Activated CD4-positive, alpha-beta T cell treated with anti-CD3 and anti-CD28 coated beads, Interleukin-2, amount 50 U/mL, for 16 hours (primary cell): ENCODE measurements at regions not wholly inside any gene's neighbourhood (a gene's known extent, or its start where the extent isn't known, plus 50 kb on each side); places are given as distances from the start of the nearest gene placed in this dataset.

Experiments
- DNase-seq: peaks from one replicate; pipeline ENCODE4 v3.0.0-alpha.2; 2020

DNA sequence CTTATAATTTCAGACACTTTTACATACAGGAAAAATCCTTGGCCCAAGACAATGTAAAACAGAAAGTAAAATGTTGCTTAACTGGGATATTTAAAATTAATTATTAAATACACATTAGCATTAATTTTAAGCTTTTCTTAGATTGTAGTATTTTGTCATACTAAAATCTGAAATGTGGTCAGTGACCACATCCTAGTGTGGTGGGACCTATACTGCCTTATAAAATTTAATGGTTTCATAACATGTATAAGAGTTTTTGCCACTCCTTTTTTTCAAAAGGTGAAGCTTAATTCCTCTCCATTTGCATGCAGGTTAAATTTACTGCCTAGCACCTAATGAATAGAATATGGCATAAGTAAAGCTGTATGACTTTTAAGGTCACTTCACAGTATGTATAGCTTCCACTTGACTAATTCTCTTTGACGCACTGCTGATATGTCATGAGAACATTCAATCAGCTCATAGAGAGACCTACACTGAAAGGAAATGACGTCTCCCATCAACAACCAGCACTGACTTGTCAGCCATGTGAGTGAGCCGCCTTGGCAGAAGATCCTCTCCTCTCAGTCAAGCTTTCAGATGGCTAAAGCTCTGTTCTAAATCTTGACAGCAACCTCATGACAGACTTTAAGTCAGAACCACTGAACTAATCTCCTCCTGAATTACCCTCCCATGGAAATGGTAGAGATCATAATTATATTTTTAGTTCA is 847.8 kb downstream of the SI start:
- DNase-seq, result no peak

DNA sequence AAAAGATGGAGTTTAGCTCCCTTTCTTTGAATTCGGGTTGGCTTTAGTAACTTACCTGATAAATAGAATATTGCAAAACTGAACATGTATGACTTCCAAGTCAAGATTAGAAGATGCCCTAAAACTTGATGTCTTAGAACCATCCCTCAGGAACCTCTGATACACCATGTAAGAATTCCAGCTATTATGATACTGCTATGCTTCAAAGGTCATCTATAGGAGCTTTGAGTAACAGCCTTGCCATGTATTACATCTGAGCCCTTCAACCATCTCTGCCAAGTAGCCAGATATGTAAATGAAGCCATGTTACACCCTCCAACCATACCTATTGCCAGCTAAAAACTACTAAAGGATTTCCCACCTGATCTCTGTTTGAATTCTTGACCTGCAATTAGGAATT is 854.2 kb downstream of the SI start:
- DNase-seq, result no peak

DNA sequence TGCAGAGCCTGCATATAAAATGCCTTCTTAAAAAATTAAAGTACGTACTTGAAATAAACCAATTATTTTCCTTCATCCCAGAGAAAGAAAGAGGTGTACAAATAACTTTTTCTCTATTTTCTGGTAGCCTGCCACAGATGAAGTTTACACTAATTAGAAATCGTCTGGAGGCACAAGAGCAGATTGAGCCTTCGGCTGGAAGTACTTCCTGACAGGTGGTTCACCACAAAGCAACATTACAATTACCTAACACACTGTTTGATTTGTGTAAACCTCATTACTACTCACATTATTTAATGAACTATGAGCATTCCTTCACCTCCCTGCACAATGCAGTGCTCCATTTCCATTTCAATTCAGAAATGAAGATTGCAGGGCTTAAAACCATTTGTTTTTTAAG is 856.1 kb downstream of the SI start:
- DNase-seq, result no peak

DNA sequence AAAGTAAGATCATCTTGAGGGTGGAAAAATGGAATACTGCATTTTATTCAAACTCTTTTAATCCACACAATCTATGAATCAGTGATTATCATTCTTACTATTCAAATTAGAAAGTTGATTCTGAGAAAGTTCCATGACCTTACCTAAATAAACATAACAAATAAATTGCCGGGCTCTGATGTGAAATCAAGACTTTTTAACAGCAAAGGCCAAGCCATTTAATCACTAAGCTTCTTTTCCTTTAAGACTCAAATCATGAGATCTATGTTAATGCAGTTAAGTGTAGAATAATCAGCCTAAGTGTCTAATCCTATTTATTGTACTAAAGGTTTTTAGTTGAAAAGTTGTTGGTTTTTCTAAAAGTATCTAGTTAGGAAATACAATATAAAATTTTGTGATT is 857.0 kb downstream of the SI start:
- DNase-seq, result no peak

DNA sequence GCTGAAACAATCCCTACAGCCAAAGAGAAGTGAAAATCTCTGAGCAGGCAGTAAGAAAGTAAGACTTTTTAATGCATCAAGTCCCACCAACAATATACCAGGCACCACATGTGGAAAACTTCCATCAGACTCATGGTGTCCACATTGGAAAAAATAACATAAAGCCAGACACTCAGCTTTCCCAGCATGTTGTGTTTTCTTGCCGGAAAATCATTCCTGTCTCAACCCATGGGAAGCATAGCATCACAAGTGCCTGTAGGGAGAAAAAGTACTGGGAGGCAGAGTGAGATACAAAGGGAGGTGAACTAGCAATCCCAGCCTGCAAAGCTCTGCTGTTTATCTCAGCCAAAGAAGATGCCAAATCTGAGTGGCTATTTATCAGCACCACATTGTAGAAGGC is 868.9 kb downstream of the SI start:
- DNase-seq, result no peak

DNA sequence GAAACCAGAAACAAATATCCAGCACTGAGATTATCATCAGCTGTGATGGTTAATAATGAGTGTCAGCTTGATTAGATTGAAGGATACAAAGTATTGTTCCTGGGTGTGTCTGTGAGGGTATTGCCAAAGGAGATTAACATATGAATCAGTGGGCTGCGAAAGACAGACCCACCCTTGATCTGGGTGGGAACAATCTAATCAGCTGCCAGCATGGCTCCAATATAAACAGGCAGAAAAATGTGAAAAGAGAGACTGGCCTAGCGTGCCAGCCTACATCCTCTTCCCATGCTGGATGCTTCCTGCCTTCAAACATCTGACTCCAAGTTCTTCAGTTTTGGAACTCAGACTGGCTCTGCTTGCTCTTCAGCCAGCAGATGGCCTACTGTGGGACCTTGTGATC is 869.5 kb downstream of the SI start:
- DNase-seq, result no peak

DNA sequence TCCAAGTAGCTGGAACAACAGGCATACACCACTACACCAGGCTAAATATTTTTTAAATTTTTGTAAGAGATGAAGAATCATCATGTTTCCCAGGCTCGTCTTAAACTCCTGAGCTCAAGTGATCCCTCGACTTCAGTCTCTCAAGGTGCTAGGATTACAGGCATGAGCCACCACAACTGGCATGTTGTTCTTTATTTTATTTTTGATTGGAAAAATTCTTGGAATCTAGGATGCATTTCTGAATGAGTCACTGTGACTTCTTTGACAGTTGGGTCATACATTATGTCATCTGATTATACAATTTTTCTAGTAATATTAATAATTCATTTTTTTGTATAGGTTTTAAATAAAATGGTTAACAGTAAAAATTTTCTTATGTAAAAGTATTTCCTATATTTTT is 870.2 kb downstream of the SI start:
- no peak for DNase-seq

DNA sequence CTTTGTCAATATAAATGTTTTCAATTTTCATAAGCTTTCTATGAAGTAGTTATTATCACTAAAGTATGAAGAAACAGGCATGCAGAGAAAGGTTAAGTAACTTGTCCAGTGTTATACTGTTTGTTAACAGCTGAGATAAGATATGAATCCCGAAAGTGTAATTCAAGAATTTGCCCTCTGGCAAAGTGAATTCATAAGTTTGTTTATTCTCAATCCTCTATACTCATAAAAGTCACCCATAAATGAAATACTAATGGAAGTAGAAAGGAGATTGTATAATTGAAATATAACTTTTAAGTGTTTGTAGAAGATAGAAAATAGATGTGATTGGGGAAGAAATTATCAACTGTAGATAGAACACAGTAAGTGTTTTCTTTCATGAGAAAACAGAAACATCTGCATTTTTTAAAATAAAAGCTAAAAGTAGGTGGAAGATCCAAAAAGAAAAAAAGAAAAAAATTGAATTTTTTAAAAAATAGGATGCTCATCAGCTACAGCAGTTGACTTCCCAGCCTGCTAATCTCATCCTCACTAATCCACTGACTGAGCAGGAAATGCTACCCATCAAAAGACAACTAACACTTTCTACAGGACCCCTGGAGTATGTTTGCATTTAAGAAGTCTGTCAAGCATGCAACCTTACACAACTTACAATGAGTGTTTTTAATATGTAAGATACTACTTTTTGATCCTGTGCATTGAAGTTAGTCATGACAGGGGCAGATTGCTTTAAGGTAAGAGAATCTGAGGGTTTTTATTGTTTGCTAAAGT is 878.1 kb downstream of the SI start:
- DNase-seq, result no peak

DNA sequence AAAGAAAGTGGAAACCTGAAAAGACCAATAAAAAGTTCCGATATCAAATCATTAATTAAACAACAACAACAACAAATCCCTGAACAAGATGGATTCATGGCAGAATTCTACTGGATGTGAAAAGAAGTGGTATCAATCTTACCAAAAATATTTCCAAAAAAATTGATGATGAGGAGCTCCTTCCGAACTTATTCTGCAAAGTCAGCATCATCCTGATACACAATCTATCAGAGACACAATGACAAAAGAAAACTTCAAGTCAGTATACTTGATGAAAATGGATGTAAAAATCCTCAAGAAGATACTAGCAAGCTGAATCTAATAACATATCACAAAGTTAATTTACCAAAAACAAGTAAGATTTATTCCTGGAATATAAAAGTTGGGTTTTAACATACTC is 881.8 kb downstream of the SI start:
- no peak for DNase-seq

DNA sequence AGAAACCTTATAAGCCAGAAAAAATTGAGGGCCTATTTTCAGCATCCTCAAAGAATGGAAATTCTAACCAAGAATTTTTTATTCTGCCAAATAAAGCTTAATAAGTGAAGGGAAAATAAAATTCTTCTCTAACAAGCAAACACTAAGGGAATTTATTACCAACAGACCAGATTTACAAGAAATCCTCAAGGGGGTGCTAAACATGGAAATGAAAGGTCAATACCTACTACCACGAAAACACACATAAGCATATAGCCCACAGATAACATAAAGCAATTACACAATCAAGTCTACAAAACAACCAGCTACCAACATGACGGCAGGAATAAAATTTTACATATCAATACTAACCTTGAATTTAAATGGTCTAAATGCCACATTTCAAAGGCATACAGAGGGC is 883.5 kb downstream of the SI start:
- DNase-seq, result no peak

DNA sequence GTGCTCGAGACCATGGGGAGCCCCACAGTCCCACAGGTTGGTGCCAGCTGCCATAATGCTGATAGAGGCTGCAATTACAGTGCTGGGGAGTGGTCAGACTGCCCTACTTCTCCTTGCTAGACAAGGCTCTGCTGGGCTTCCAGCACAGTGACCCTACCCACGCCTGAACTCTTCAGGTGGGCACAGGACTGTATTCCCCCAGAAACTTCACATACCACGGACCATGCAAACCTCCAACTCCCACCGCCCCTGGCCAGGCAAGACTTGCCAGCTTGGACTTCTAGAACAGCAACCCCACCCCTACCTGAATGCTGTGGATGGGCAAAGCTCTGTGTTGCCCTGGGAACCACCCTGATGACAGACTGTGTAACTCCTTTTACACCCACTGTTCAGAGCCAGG is 885.3 kb downstream of the SI start:
- DNase-seq, result no peak

DNA sequence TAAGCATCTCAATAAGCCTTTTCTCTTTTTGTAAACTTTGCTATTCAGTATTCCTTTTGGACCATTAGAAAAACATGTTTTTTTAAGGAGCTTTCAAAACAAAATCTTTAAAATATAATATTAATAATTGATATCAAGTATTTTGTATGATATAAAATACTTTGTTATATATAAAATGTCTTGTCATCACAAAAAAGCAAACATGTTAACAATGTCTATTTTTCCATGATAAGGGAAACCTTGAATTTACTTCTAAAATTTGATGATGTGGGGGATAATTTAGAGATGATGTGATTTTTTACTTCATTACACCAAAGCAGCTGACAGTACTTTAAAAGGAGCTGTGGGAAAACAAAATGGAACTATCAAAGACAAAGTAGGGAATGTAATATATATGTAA is 887.7 kb downstream of the SI start:
- no peak for DNase-seq

DNA sequence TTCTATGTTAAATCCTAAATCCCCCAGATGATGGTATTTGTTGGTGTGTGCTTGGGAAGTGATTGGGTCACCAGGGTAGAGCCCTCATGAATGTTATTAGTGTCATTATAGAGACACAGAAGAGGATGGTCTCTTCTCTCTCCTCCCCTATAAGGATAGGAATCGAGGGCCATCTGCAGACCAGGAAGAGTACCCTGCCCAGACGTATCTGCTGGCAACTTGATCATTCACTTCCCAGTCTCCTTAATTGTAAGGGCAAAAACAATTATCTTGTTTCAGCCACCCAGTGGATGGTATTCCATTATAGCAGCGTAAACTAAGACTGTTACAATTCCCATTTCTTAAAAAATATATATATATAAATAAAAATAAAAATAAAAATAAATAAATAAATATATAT is 892.2 kb downstream of the SI start:
- no peak for DNase-seq

DNA sequence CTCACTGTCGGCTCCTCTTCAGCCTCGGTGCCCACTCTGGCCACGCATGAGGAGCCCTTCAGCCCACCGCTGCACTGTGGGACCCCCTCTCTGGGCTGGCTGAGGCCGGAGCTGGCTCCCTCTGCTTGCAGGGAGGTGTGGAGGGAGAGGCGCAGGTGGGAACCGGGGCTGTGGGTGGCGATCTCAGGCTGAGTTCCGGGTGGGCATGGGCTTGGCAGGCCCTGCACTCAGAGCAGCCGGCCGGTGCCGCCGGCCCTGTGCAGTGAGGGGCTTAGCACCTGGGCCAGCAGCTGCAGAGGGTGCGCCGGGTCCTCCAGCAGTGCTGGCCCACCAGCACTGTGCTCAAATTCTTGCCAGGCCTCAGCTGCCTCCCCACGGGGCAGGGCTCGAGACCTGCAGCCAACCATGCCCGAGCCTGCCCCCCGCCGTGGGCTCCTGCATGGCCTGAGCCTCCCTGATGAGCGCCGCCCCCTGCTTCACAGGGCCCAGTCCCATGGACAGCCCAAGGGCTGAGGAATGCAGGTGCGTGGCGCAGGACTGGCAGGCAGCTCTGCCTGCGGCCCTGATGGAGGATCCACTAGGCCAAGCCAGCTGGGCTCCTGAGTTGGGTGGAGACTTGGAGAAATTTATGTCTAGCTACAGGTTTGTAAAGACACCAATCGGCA is 899.1 kb downstream of the SI start:
- DNase-seq, result no peak

DNA sequence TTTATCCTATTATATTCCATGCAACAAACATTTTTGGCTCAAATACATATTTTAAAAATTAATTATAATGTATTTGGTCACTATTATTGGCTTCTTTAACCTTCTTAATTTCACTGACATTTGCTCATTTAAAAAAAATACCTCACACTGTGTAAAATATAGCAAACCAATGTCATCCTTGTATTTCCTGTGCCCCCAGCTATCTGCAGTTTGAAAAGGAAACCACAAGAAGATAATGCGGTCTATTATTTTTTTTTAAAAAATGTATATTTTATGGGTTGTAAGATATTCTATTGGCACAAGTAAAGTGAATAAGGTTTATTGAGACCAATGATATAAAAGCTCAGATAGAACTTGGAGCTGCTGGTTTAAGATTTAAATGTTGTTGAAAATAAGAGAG is 904.2 kb downstream of the SI start:
- DNase-seq, result no peak

DNA sequence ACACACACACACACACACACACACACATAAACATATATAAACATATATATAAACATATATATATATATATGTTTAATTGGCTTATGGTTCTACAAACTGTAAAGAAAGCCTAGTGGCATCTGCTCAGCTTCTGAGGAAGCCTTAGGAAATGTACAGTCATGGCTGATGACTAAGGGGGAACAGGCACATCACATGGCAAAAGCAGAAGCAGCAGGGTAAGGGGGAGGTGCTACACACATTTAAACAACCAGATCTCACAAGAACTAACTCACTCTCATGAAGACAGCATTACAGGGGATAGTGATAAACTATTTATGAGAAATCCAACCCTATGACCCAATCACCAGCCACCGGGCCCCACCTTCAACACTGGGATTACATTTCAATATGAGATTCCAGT is 922.9 kb downstream of the SI start:
- no peak for DNase-seq

DNA sequence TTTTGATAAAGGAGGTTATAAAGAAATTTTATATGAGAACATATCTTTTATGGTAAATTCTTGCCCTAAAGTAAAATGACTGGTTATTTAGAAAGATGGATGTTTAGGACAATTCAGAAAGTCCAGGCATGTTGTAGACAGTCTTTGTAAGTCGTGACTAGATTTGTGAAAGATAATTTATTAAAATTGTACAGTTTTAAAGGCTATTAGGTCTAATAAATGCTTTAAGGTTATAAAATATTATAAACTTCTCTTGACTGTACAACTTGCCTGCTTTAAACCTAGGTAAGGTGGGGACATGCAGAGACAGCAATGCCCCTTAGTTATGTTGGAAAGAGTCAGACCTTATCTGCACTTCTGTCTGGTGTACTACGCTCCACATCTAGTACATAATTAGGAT is 933.5 kb downstream of the SI start:
- no peak for DNase-seq

DNA sequence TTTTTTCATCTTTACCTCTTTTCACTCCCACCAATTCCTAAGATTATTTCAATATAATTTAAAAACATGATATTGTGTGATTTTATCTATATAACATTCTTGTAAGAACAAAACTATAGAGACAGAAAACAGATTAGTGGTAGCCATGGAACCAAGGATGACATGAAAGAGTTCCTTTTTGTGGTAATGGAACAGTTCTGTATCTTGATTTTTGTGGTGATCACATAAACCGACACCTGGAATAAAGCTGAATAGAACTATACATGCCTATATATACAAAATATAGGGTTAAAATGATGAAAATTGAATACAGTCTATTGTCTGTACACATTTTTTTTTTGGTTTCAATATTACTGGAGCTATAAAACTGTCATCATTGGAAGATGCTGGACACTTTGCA is 945.4 kb downstream of the SI start:
- no peak for DNase-seq

DNA sequence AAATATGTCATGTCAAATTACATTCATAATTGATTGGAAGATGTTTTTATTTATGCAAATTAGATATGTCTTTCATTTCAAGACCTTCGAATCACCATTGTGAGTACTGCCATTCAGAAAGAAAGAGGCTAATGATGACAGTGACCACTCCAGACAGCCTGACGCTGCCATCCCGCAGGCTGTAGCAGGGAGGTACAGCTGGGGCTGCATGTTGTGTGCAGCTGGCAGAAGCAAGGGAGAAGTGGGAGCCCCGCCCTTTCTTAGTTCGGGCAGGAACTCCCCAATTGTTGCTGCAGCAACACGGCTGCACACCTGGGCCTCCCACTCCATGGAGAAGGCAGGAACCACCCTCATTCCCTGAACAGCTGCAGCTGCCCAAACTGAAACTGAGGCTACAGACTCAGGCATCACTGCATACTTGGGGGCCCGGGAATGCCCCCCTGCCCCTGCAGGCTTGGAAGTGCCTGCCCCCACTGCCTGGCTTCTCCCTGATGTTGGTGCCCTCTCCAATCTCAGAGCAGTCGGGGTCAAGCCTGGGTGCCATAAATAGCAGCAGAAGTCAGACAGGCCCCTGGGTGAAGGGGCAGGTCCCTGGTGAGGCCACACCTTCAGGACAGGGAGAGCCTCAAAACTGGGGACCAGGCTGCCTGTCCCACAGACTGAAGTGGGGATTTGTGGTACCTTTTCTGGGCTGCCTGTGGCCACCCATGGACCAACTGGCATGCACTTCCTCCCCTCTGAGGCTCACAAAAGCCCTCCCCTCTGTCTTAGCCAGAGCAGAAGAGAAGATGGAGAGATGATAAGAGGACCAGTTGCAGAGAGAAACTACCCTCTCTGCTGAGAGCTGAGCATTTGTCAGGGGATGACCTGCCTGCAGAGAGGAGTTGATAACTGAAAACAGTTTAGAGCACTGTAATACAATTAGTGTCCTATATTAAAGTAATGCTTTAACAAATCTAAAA is 964.6 kb downstream of the SI start:
- DNase-seq, result no peak

DNA sequence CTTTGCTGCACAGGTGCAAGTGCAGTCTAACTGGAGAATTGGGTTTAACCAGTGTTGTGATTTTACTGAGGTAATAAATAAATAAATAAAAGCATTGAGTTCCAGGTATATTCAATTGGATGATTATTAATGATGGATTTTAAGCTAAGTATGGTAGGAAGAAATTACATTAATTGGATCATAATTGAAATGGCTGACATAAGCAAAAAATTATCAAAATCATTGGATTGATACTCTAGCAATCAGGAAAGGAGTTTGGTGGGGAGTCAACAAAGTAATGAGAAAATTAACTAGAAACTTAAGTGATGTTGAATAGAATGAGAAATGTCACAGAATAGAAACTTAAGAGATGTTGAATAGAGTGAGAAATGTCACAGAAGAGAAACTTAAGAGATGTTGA is 981.9 kb downstream of the SI start:
- DNase-seq, result no peak

DNA sequence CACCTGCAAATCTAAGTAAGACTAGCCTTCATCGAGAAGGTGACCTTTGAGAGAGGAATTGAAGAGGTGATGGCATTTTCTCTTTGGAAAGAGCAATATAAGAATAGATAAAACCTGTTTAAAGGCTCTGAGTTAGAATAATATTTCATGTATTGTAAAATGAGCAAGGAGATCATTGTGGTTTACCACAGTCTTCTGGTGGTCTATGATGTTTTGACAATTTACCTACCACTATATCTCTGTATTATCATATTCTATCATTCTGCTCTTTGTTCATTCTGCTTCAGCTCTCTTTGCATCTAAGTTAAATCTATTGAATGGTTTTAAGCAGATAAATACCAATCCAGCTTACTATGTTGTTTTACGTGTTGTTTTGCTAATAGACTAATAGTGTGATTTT is 982.3 kb downstream of the SI start:
- DNase-seq, result no peak

DNA sequence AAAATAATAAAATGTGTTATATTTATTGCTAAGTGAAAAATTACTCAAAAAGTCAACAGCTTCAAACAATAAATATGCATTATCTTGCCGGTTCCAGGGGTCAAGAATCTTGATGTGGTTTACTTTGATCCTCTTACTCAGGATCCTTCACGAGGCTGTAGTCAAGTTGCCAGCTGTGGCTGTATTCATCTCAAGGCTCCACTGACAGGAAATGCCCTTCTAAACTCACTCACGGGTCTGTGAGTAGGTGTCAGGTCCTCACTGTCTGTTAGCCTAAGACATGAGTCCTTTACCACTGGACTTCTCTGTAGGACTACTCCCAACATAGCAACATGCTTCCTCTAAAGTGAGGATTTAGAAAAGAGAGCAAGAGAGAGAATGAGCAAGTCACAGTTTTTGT is 983.0 kb downstream of the SI start:
- no peak for DNase-seq

DNA sequence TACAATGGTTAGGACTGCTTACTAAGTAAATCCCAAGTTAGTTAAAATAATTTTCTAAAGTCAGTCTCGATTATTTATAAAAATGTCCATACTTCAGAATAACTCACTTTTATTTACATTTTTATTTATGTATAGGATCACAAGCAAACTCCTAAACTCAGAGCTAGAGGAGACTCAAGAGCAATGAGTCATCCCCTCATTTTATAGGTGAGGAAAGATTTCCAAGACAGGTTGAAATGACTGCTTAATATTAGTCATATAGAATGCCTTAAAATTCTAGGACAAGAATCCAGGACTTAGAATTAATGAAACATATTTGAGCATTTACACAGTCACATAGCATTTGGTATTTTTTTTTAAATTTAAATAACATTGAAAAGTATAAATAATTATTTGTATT is 983.8 kb downstream of the SI start:
- DNase-seq, result no peak
